ENCODE measurements at regions not wholly inside any gene's neighbourhood (a gene's known extent, or its start where the extent isn't known, plus 50 kb on each side); places are given as distances from the start of the nearest gene placed in this dataset.

DNA sequence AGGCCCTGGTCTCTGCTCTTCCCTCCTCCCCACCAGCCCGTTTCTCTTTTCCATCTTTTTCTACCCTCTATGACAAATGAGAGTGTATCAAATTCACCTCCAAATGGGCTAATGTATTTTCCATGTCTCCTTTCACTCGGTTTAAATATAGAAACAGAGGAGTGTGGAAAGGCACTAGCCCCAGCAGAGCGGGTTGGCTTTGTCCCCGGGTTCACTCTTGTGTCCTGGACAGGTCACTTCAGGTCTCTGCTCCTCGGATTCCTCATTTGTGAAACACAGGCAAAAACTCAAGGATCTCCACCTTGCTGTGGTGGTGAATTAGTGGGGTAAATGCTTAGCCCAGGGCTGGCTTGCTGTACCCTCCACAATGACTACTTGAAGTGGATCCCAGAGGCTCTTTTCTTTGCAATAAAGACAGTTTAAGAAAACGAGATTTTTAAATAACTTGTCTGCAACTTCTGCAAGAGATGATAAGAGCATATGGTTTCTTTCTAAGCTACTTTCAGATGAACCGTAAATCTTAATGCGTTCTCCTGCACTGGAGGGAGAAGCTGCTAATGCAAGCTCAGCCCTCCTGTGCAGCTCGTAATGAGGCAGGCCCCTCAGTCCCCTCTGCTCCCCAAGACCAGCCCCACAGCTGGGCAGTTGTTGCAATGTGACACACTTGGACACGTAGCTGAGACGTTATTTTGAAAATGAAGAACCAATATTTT lies 292.9 kb downstream of the THBS2 start:
- Mint-ChIP-seq H3K4me1 (no peaks in the 10 kb centered on the region), H3K27me3 (peaks cover 14% of the 10 kb centered on the region), H3K4me3 (no peak overlapping the region), H3K9me3 (no peaks in the 10 kb centered on the region), H3K36me3 (ENCODE audit: low read depth) (no peaks in the 10 kb centered on the region), H3K27ac (no peak overlapping the region)
- ChIA-PET POLR2A (no interaction called here), CTCF (no interaction called here)
- no peak for DNase-seq

DNA sequence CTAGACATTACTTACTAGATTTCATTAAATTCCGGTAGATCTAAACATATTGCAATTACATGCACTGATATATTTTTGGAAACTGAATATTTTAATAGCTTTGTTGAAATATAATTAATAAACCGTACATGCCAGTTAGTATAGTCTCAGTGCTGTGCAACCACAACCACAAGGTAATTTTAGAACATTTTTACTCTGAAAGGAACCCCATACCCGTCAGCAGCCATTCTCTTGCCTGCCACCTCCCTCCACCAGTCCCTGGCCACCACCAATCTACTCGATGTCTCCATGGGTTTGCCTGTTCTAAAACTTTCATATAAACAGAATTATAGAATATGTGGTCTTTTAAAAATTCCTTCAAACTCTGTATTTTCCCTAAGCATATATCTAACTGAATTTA lies 293.9 kb downstream of the THBS2 start:
- Mint-ChIP-seq H3K27me3 (peaks cover 15% of the 10 kb centered on the region), H3K27ac (no peak overlapping the region), H3K9me3 (no peaks in the 10 kb centered on the region), H3K4me3 (no peak overlapping the region), H3K36me3 (ENCODE audit: low read depth) (no peaks in the 10 kb centered on the region), H3K4me1 (no peaks in the 10 kb centered on the region)
- ChIA-PET POLR2A (no interaction called here), CTCF (no interaction called here)
- DNase-seq = no peak

DNA sequence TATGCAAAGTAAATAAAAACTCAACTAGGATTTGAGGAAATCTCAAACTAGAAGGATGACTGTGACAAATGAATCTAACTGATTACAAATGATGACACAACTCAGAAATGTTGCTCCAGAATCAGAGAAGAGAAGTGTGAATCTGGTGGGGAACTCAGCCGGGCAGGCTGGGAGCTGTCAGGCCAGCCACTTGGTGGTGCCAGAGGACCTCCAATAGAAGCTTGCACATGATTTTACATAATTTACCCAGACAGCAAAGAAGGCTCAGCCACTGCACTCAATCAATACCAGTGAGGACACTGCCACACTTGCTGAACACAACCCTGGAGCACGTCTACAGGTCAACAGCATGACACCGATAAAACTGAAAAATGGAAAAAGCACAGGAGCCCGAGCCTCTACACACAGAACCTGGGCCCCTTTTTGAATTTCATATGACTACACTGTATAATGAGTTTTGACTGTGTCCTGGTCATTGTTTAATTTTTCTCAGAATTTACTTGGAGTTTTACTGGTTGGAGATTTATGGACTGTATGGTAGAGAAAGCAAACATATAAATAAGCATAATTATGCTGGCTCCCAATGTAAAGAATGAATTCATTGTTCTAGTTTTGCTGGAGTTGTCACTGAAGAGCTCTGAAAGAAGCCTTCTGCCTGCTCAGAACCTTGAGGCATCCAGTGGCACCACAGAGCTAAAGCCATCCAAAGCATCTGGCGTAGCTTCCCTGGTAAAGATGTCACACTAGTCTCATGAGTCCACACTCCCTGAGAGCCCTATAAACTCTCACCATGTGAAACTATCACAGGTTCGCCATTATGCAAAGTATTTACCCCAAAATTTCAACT lies 296.5 kb downstream of the THBS2 start:
- CTCF ChIA-PET = no interaction called here
- no peak overlapping the region for H3K4me3 Mint-ChIP-seq
- POLR2A ChIA-PET = no interaction called here

DNA sequence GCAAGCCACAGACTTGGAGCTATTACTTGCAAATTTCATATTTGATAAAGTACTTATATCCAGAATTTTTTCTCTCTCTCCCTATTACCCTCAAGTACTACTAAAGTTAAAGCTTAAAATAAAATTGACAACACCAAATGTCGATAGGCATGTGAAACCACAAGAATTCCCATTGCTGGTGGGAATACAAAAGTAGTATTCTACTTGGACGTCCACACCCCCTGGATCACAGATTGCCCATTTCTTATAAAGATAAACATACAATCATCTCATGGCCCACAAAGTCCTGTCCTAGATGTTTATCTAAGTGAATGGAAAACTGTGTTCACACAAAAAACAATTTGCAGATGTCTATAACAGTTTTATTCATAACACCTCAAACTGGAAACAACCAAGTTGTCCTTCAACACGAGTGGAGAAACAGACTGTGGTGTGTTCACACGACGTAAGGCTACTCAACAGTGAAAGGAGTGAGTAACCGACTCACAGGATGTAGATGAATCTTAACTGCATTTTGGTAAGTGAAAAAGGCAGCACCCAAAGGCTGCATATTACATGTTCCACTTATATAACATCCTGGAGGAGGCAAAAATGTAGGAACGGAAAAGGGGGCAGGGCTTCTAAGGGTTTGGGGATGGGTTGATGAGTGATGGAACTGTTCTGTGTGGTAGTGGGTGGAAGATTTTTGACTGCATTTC lies 297.4 kb downstream of the THBS2 start:
- CTCF ChIA-PET = no interaction called here
- H3K4me3 Mint-ChIP-seq = no peak overlapping the region
- no peaks in the 10 kb centered on the region for H3K36me3 Mint-ChIP-seq (ENCODE audit: low read depth)

More for the DNA sequence above, 296.5 kb downstream of the THBS2 start:
- Mint-ChIP-seq H3K36me3 (ENCODE audit: low read depth) (no peaks in the 10 kb centered on the region), H3K27ac (no peak overlapping the region), H3K4me1 (no peaks in the 10 kb centered on the region), H3K9me3 (no peaks in the 10 kb centered on the region), H3K27me3 (peaks cover 19% of the 10 kb centered on the region)
- DNase-seq = peak; percentile 47

DNA sequence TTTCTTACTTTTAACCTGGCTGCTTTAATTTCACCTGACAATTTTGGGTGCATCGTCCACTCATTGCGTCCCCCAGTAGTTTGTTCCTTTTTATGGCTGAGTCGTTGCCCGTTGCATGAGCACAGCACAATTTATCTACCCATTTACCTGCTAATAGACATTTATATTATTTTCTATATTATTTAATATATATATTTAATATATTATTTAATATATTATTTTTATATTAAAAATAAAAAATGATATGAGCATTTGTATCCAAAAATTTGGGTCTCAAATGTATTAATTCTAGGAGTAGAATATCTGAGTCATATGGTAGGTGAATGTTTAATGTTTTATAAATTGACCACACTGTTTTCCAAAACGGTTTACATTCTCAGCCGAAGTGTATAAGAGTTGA lies 300.2 kb downstream of the THBS2 start:
- CTCF ChIA-PET = no interaction called here
- no peak overlapping the region for H3K27ac Mint-ChIP-seq
- no peak overlapping the region for H3K4me3 Mint-ChIP-seq
- POLR2A ChIA-PET = no interaction called here
- H3K9me3 Mint-ChIP-seq = no peaks in the 10 kb centered on the region
- H3K36me3 Mint-ChIP-seq (ENCODE audit: low read depth) = no peaks in the 10 kb centered on the region
- DNase-seq = no peak
- peaks cover 17% of the 10 kb centered on the region for H3K27me3 Mint-ChIP-seq
- H3K4me1 Mint-ChIP-seq = no peaks in the 10 kb centered on the region

More for the DNA sequence above, 297.4 kb downstream of the THBS2 start:
- POLR2A ChIA-PET = no interaction called here
- Mint-ChIP-seq H3K4me1 (no peaks in the 10 kb centered on the region), H3K27me3 (peaks cover 19% of the 10 kb centered on the region), H3K27ac (no peak overlapping the region), H3K9me3 (no peaks in the 10 kb centered on the region)
- DNase-seq = no peak

DNA sequence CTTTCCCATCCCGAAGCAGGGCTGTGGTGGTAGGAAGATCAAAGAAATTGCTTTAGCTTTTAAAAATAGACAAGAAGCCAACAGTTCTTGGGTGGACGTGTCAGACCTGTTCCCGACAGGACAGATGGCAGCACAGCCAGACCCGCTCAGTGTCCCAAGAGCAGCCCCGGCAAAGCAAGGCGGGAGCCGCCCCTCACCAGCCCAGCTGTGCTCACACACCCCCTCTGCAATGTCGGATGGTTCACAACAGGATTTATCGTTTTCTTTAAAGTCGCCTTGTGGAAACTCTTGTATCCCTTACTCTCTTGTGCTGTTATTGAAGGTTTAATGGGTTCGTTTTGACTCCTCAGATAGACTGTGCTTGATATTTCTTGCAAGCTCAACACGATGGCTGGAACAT lies 302.4 kb downstream of the THBS2 start:
- ChIA-PET POLR2A (no interaction called here), CTCF (no interaction called here)
- H3K4me3 Mint-ChIP-seq = no peak overlapping the region
- H3K9me3 Mint-ChIP-seq = no peaks in the 10 kb centered on the region
- DNase-seq = no peak
- H3K27ac Mint-ChIP-seq = no peak overlapping the region
- no peaks in the 10 kb centered on the region for H3K36me3 Mint-ChIP-seq (ENCODE audit: low read depth)
- H3K4me1 Mint-ChIP-seq = no peaks in the 10 kb centered on the region
- H3K27me3 Mint-ChIP-seq = peaks cover 13% of the 10 kb centered on the region

DNA sequence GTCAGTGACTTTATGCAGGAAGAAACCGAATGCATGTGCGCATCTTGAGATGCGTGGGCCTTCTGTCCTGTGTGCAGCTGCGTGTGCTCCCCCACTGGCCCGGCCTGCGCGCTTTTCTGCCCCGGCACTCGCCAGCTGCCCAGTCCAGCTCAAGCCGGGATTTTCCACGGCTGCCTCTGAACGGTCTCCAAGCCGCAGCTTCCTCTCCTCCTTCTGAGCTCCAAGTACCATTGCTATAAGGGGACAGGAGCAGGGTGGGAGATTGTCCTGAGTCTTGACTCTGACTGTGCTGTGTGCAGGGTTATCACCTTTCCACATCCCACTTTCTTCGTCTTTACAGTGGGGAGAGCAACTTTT lies 302.8 kb downstream of the THBS2 start:
- Mint-ChIP-seq H3K36me3 (ENCODE audit: low read depth) (no peaks in the 10 kb centered on the region), H3K9me3 (no peaks in the 10 kb centered on the region), H3K27me3 (peaks cover 15% of the 10 kb centered on the region), H3K4me1 (no peaks in the 10 kb centered on the region), H3K4me3 (no peak overlapping the region), H3K27ac (no peak overlapping the region)
- no peak for DNase-seq
- POLR2A ChIA-PET = no interaction called here
- CTCF ChIA-PET = no interaction called here

DNA sequence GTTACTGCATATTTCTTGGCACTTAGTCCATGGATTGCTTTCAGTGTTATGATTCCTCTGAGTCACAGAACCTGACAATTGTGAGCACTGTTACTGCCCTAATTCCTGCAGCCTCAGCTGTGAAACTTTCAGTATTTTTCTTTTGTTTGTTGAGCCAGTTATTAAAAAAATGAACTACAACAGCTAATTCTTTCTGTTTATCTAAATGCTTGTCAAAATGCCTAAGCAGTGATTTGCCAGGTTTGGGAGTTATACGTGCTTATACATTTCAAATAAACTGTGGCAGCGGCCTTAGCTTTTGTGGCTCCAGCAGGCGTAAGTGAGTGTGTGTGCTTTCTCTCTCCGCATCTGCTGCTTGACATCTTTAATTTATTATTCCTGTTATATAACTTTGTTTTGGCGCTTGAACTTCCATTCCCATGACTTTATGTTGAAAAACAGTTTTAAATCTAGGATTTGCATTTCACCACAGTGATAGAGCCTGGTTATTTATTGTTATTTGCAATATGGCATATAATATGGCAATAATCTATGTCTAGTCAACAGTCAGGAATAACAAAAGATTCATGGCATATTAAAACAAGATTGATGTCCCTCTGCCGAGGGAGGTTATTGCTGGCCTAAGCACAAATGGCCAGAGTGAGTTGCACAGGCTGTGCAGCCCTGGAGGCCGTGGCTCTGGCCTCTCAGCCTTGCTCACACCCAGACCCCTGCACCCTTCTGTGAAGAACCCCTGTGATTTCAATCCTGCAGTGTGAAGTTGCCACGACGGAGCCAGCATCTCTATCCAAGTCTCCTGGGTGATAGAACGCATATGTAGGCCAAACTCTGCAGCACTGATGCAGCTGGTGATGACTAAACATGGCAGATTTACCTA lies 303.4 kb downstream of the THBS2 start:
- H3K36me3 Mint-ChIP-seq (ENCODE audit: low read depth) = no peaks in the 10 kb centered on the region
- no peaks in the 10 kb centered on the region for H3K4me1 Mint-ChIP-seq
- H3K4me3 Mint-ChIP-seq = no peak overlapping the region
- peaks cover 11% of the 10 kb centered on the region for H3K27me3 Mint-ChIP-seq
- H3K9me3 Mint-ChIP-seq = no peaks in the 10 kb centered on the region
- no peak for DNase-seq
- no peak overlapping the region for H3K27ac Mint-ChIP-seq
- POLR2A ChIA-PET = no interaction called here
- CTCF ChIA-PET = interaction anchor here (0.6 kb wide), 1 partner anchor 494 kb away, joined by 3 read pairs; no protein-coding TSS in a partner anchor

DNA sequence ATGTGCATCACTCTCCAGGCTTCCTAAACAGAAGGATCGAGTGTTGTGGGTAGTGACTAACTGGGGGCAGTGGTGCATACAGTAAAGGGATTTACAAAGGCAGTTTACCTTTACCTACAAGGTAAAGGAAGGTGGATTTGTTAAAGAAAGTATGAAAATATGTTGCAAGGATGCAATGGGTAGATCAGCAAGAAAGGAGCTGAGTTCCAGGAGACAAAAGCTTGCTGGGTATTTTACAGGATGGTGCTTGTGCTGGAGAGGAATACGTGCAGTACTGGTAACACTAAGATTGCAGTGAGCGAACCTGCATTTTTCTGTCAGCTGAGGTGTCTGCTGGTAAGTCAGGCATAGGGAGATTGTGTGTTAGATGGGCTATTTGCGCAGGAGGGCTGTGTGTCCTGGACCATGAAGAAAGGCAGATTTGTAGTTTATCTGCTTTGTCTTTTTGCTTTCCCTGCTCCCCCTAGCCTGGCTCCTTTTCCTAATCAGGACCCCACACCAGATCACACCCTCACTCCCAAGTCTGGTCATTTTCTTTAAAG lies 304.6 kb downstream of the THBS2 start:
- no peaks in the 10 kb centered on the region for H3K9me3 Mint-ChIP-seq
- DNase-seq = no peak
- no peaks in the 10 kb centered on the region for H3K4me1 Mint-ChIP-seq
- no peak overlapping the region for H3K4me3 Mint-ChIP-seq
- ChIA-PET CTCF (no interaction called here), POLR2A (no interaction called here)
- H3K27me3 Mint-ChIP-seq = peaks cover 11% of the 10 kb centered on the region
- H3K27ac Mint-ChIP-seq = no peak overlapping the region
- H3K36me3 Mint-ChIP-seq (ENCODE audit: low read depth) = no peaks in the 10 kb centered on the region

DNA sequence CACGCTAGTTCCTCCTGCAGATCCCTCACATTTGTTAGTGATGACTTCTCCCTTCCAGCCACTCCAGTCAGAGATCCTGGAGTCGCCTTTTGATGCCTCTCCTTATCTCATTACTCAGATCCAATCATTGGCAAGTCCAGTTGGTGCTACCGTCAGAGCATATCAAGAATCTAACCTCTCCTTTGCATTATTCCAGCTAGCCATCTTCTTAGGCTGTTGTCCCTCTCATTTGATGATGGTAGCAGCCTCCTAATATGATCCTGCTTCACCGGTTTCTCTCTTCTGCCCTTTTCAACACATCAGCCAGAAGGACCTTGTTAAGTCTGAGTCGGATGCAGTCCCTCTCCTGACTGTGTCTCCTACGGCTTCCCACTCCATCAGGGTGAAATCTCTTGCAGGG lies 305.6 kb downstream of the THBS2 start:
- CTCF ChIA-PET = no interaction called here

DNA sequence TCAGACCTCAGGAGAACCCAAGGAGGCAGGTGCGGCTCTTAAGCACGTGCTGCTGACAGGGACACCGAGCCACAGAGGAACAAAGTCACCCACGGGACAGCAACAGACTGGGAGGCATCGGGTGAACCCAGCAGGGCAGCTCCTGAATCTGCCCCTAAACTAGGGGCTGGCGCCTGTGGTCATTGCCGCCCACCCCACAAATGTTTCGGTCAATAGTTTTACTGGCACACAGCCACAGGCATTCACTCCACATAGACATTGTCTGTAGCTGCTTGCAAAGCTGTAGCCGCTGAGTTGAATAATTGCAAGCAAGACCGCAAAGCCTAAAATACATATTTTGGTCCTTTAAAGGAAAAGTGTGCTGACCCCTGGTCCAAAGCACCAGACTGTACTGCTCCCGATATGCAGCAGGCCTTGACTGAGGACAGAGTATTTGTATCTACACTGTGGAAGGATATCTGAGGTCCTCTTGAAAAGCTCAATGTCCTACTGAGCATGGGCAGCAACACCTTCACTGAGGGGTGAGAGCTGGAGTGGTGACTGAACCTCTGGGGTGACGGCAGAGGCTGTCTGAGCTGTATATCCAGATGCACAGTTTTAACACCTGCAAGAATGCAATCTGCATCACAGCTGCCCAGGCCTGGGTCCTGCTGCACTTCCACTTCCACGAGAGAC lies 310.3 kb downstream of the THBS2 start:
- H3K27ac Mint-ChIP-seq = no peak overlapping the region
- DNase-seq = no peak
- H3K4me3 Mint-ChIP-seq = no peak overlapping the region
- ChIA-PET POLR2A (no interaction called here), CTCF (no interaction called here)
- no peaks in the 10 kb centered on the region for H3K36me3 Mint-ChIP-seq (ENCODE audit: low read depth)
- no peaks in the 10 kb centered on the region for H3K9me3 Mint-ChIP-seq
- peaks cover 7% of the 10 kb centered on the region for H3K27me3 Mint-ChIP-seq
- no peaks in the 10 kb centered on the region for H3K4me1 Mint-ChIP-seq

More for the DNA sequence above, 305.6 kb downstream of the THBS2 start:
- no peak for DNase-seq
- no peak overlapping the region for H3K27ac Mint-ChIP-seq
- no peaks in the 10 kb centered on the region for H3K9me3 Mint-ChIP-seq
- H3K36me3 Mint-ChIP-seq (ENCODE audit: low read depth) = no peaks in the 10 kb centered on the region
- POLR2A ChIA-PET = no interaction called here
- no peak overlapping the region for H3K4me3 Mint-ChIP-seq
- H3K27me3 Mint-ChIP-seq = peaks cover 8% of the 10 kb centered on the region
- H3K4me1 Mint-ChIP-seq = no peaks in the 10 kb centered on the region

DNA sequence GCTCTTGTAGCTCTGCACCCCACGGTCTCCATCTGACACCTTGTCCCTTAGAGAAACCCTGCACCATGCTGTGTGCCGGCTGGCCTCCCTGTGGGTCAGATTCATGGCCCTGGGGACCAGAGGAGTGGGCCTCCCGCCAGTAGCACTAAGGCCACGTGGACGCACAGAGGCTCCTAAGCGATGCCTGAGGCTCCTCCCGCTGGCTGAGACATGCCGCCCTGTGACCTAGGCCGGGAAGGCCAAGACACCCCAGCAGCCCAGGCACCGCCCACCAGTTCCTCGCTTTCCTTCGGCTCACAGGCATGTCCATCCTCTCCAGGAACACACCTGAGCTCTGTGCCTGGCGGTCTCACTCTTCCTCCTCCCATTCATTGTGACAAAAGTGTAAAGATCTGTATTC lies 311.0 kb downstream of the THBS2 start:
- POLR2A ChIA-PET = no interaction called here
- H3K27me3 Mint-ChIP-seq = peaks cover 7% of the 10 kb centered on the region
- no peak for DNase-seq
- H3K4me3 Mint-ChIP-seq = no peak overlapping the region
- no peaks in the 10 kb centered on the region for H3K4me1 Mint-ChIP-seq
- CTCF ChIA-PET = no interaction called here
- no peaks in the 10 kb centered on the region for H3K9me3 Mint-ChIP-seq
- no peaks in the 10 kb centered on the region for H3K36me3 Mint-ChIP-seq (ENCODE audit: low read depth)
- no peak overlapping the region for H3K27ac Mint-ChIP-seq

All from activated CD4-positive, alpha-beta T cell treated with anti-CD3 and anti-CD28 coated beads, Interleukin-2, amount 10 ng/mL, durations not matched to agents 7 days and 5 days (primary cell).